GM23338 (cell line): ENCODE measurements at regions not wholly inside any gene's neighbourhood (a gene's known extent, or its start where the extent isn't known, plus 50 kb on each side); places are given as distances from the start of the nearest gene placed in this dataset.

Experiments
- ATAC-seq: fragments of 200-7000 bp; cut with Tn5 transposase; 3 replicates; pipeline ENCODE4 v1.9.1; 2020
- DNase-seq: peaks from one replicate; pipeline ENCODE4 v3.0.0-alpha.2; 2015; ENCODE audit warnings: low spot score
- H2AFZ ChIP-seq: fragments of 200-600 bp; sonication (generic); 2 replicates; pipeline ENCODE4 v1.8.0; 2016; ENCODE audit warnings: antibody characterized with exemption, mild to moderate bottlenecking, moderate library complexity
- H3F3A ChIP-seq: fragments of 200-600 bp; sonication (generic); replicated peaks from 2 replicates; pipeline ENCODE4 v1.8.0; 2017; ENCODE audit warnings: antibody characterized with exemption, mixed run types, low read depth
- H3K27ac ChIP-seq: fragments of 200-600 bp; sonication (generic); 2 replicates; pipeline ENCODE4 v1.6.1; 2016; ENCODE audit warnings: low read depth
- H3K27me3 ChIP-seq: fragments of 200-600 bp; sonication (generic); 2 replicates; pipeline ENCODE4 v1.8.0; 2016; ENCODE audit warnings: mild to moderate bottlenecking, mixed run types, moderate library complexity; ENCODE audit not compliant: insufficient read depth
- H3K36me3 ChIP-seq: fragments of 200-600 bp; sonication (generic); 2 replicates; pipeline ENCODE4 v1.8.0; 2016; ENCODE audit warnings: mild to moderate bottlenecking; ENCODE audit not compliant: insufficient read depth
- H3K4me1 ChIP-seq: fragments of 200-600 bp; sonication (generic); 2 replicates; pipeline ENCODE4 v1.8.0; 2016; ENCODE audit warnings: mild to moderate bottlenecking, moderate library complexity; ENCODE audit not compliant: insufficient read depth
- H3K4me2 ChIP-seq: fragments of 200-600 bp; sonication (generic); 2 replicates; pipeline ENCODE4 v1.7.1; 2017; ENCODE audit warnings: mixed run types
- H3K4me3 ChIP-seq: fragments of 200-600 bp; sonication (generic); 2 replicates; pipeline ENCODE4 v1.6.1; 2016; ENCODE audit warnings: mixed run types
- H3K79me2 ChIP-seq: fragments of 200-600 bp; sonication (generic); replicated peaks from 2 replicates; pipeline ENCODE4 v1.8.0; 2017; ENCODE audit warnings: mild to moderate bottlenecking; ENCODE audit not compliant: insufficient read depth
- H3K9me2 ChIP-seq: fragments of 200-600 bp; sonication (generic); 2 replicates; pipeline ENCODE4 v1.8.0; 2017; ENCODE audit not compliant: insufficient read depth
- H4K20me1 ChIP-seq: fragments of 200-600 bp; sonication (generic); replicated peaks from 2 replicates; pipeline ENCODE4 v1.8.0; 2017; ENCODE audit warnings: mild to moderate bottlenecking; ENCODE audit not compliant: insufficient read depth
- H3K27ac Mint-ChIP-seq: 2 replicates; pipeline ENCODE4 v1.8.0; 2020; ENCODE audit warnings: inconsistent platforms, mild to moderate bottlenecking, moderate library complexity, mixed read lengths
- H3K27me3 Mint-ChIP-seq: 3 replicates; pipeline ENCODE4 v1.8.0; 2022; ENCODE audit warnings: low read depth, mild to moderate bottlenecking, moderate library complexity, mixed read lengths, inconsistent platforms; ENCODE audit not compliant: insufficient read depth, poor library complexity
- H3K36me3 Mint-ChIP-seq: 3 replicates; pipeline ENCODE4 v1.8.0; 2021; ENCODE audit warnings: low read depth, mild to moderate bottlenecking, inconsistent platforms, moderate library complexity, mixed read lengths
- H3K4me1 Mint-ChIP-seq: 3 replicates; pipeline ENCODE4 v1.8.0; 2020; ENCODE audit warnings: mild to moderate bottlenecking, inconsistent platforms, mixed read lengths
- H3K4me3 Mint-ChIP-seq: 3 replicates; pipeline ENCODE4 v1.8.0; 2021; ENCODE audit warnings: moderate library complexity, mild to moderate bottlenecking, inconsistent platforms, mixed read lengths
- H3K9me3 Mint-ChIP-seq: 3 replicates; pipeline ENCODE4 v1.8.0; 2020; ENCODE audit warnings: moderate library complexity, mild to moderate bottlenecking, inconsistent platforms, mixed read lengths
- CREB1 ChIP-seq: fragments of 250-450 bp; sonication (Bioruptor Pico); IDR thresholded peaks from 2 replicates; pipeline ENCODE4 v1.5.0; 2020; ENCODE audit warnings: low read depth, mild to moderate bottlenecking, moderate library complexity
- CTCF ChIP-seq, 2 experiments: fragments of 200-600 bp in 1 of 2; sonication (generic) in 1 of 2; conservative IDR thresholded peaks; 2 replicates each; pipeline versions ENCODE4 v1.5.1 to v1.6.1; 2016 to 2017; ENCODE audit warnings: antibody characterized with exemption in 2 of 2, low read depth in 2 of 2, mild to moderate bottlenecking in 2 of 2, moderate library complexity in 1 of 2
- ETS1 ChIP-seq: IDR thresholded peaks from 2 replicates; pipeline ENCODE4 v1.6.1; 2016; ENCODE audit warnings: antibody characterized with exemption
- EZH2 ChIP-seq: fragments of 200-600 bp; sonication (generic); IDR thresholded peaks from one replicate; pipeline ENCODE4 v1.8.0; 2017; ENCODE audit warnings: antibody characterized with exemption, mild to moderate bottlenecking, low read depth; ENCODE audit not compliant: unreplicated experiment
- EZH2phosphoT487 ChIP-seq: fragments of 200-600 bp; sonication (generic); IDR thresholded peaks from one replicate; pipeline ENCODE4 v1.8.1; 2018; ENCODE audit warnings: antibody characterized with exemption; ENCODE audit not compliant: unreplicated experiment
- NANOG ChIP-seq: IDR thresholded peaks from 2 replicates; pipeline ENCODE4 v1.6.1; 2016; ENCODE audit warnings: antibody characterized with exemption, borderline replicate concordance
- POLR2AphosphoS5 ChIP-seq: IDR thresholded peaks from 2 replicates; pipeline ENCODE4 v1.6.1; 2016; ENCODE audit warnings: antibody characterized with exemption, low read depth
- ZNF331 ChIP-seq: fragments of 250-450 bp; sonication (Bioruptor Pico); IDR thresholded peaks from 2 replicates; pipeline ENCODE4 v1.5.0; 2020; ENCODE audit warnings: low read depth, mild to moderate bottlenecking, moderate library complexity
- TF ChIP-seq, protein P1 (sequence below): IDR thresholded peaks from one replicate; pipeline ENCODE4 v1.6.1; 2018; ENCODE audit warnings: antibody characterized with exemption; ENCODE audit not compliant: unreplicated experiment

DNA sequence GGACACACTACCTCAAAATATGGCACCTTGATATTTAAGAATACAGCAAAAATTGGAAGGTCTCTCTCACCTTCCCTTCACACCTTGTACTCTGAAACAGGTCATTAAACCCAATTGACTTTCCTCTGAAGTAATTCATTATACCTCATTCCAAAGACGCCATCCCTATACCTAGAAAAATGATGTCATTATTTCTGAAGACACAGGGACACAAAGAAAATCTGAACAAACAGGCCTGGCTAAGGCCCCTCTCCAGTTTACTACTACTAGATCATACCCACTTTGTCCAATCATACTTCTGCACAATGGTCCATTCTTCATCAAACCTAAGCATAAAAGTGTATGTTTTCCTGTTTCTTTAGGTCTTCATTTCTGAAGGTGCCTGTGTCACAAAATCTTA lies 156.9 kb downstream of the RASSF9 start (continued):
- no peak for TF ChIP-seq ZNF331 (CRISPR knock-in tag)

GRCh38 chr12:85680881-85681280 lies 155.3 kb downstream of the RASSF9 start:
- Histone ChIP-seq H3K36me3 (no peaks in the 10 kb centered on the region; the same call in 1 of the 2 replicates), H3K4me3 (no peak overlapping the region), H3K79me2 (no peaks in the 10 kb centered on the region), H3K27ac (no peak overlapping the region), H3K9me2 (no peaks in the 10 kb centered on the region), H4K20me1 (no peaks in the 10 kb centered on the region), H3K4me2 (no peak overlapping the region), H3K27me3 (no peaks in the 10 kb centered on the region), H3K4me1 (no peaks in the 10 kb centered on the region), H2AFZ (no peak overlapping the region), H3F3A (no peaks in the 10 kb centered on the region)
- DNase-seq: no peak
- ATAC-seq: no peak
- Mint-ChIP-seq H3K4me1 (no peaks in the 10 kb centered on the region), H3K4me3 (no peak overlapping the region), H3K9me3 (peaks cover 13% of the 10 kb centered on the region), H3K27ac (no peak overlapping the region), H3K27me3 (peaks cover 3% of the 10 kb centered on the region), H3K36me3 (peaks cover 10% of the 10 kb centered on the region)
- TF ChIP-seq ZNF331 (CRISPR knock-in tag) (no peak), NANOG (no peak)

GRCh38 chr12:85681333-85681732 lies 154.9 kb downstream of the RASSF9 start:
- Mint-ChIP-seq H3K9me3 (peaks cover 13% of the 10 kb centered on the region), H3K4me3 (no peak overlapping the region), H3K4me1 (no peaks in the 10 kb centered on the region), H3K27me3 (peaks cover 3% of the 10 kb centered on the region), H3K27ac (peak overlapping the region; percentile 31; the same call in 1 of the 2 replicates), H3K36me3 (peaks cover 10% of the 10 kb centered on the region)
- no peak overlapping the region for H3K4me2 ChIP-seq
- H3K27me3 ChIP-seq: no peaks in the 10 kb centered on the region
- H4K20me1 ChIP-seq: no peaks in the 10 kb centered on the region
- no peaks in the 10 kb centered on the region; the same call in 1 of the 2 replicates for H3K36me3 ChIP-seq
- ATAC-seq (no peak), DNase-seq (no peak)
- no peak overlapping the region for H3K27ac ChIP-seq
- no peak overlapping the region for H3K4me3 ChIP-seq
- H3K79me2 ChIP-seq: no peaks in the 10 kb centered on the region
- no peaks in the 10 kb centered on the region for H3K9me2 ChIP-seq
- no peaks in the 10 kb centered on the region for H3F3A ChIP-seq
- no peak overlapping the region for H2AFZ ChIP-seq
- no peaks in the 10 kb centered on the region for H3K4me1 ChIP-seq
- TF ChIP-seq CREB1 (no peak), CTCF (conservative IDR thresholded peaks at IDR 0.05; ENCODE audit: low read depth in 2 of 2) (no peak), EZH2phosphoT487 (no peak), NANOG (no peak), ETS1 (no peak), EZH2 (no peak), POLR2AphosphoS5 (no peak)
- TF ChIP-seq, protein P1, sequence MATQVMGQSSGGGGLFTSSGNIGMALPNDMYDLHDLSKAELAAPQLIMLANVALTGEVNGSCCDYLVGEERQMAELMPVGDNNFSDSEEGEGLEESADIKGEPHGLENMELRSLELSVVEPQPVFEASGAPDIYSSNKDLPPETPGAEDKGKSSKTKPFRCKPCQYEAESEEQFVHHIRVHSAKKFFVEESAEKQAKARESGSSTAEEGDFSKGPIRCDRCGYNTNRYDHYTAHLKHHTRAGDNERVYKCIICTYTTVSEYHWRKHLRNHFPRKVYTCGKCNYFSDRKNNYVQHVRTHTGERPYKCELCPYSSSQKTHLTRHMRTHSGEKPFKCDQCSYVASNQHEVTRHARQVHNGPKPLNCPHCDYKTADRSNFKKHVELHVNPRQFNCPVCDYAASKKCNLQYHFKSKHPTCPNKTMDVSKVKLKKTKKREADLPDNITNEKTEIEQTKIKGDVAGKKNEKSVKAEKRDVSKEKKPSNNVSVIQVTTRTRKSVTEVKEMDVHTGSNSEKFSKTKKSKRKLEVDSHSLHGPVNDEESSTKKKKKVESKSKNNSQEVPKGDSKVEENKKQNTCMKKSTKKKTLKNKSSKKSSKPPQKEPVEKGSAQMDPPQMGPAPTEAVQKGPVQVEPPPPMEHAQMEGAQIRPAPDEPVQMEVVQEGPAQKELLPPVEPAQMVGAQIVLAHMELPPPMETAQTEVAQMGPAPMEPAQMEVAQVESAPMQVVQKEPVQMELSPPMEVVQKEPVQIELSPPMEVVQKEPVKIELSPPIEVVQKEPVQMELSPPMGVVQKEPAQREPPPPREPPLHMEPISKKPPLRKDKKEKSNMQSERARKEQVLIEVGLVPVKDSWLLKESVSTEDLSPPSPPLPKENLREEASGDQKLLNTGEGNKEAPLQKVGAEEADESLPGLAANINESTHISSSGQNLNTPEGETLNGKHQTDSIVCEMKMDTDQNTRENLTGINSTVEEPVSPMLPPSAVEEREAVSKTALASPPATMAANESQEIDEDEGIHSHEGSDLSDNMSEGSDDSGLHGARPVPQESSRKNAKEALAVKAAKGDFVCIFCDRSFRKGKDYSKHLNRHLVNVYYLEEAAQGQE: no peak
